Vagina (tissue), 2 donors: ENCODE measurements at regions not wholly inside any gene's neighbourhood (a gene's known extent, or its start where the extent isn't known, plus 50 kb on each side); places are given as distances from the start of the nearest gene placed in this dataset.

ENCODE experiments used
- CTCF ChIP-seq, 3 experiments: fragments of 450-650 bp in 2 of 3; fragments of 200-600 bp in 1 of 3; sonication (generic) in 1 of 3; IDR thresholded peaks; one replicate each; pipeline ENCODE4 v1.5.1; 2017 to 2019; ENCODE audit warnings: antibody characterized with exemption in 3 of 3, mild to moderate bottlenecking in 2 of 3, moderate library complexity in 2 of 3
- POLR2A ChIP-seq, 2 donors: fragments of 450-650 bp; IDR thresholded peaks; one replicate each; pipeline ENCODE4 v1.6.1; 2017; ENCODE audit warnings: antibody characterized with exemption in 2 of 2, mild to moderate bottlenecking in 2 of 2, moderate library complexity in 2 of 2
- POLR2AphosphoS5 ChIP-seq, 2 donors: sonication (generic); formaldehyde crosslinking; IDR thresholded peaks; one replicate each; pipeline ENCODE4 v1.9.0; 2017; ENCODE audit warnings: antibody characterized with exemption in 2 of 2, mild to moderate bottlenecking in 2 of 2, low read depth in 1 of 2; ENCODE audit not compliant: insufficient read depth in 1 of 2

- TF ChIP-seq CTCF (IDR thresholded peaks at IDR 0.05) (no peak), POLR2A (IDR thresholded peaks at IDR 0.05) (no peak), POLR2AphosphoS5 (IDR thresholded peaks at IDR 0.05; ENCODE audit: insufficient read depth in 1 of 2, low read depth in 1 of 2) (no peak)
Observed at GRCh38 chr10:31239961-31240360, 79.1 kb upstream of the ZEB1 start.
